OCI-LY1 (cell line): ENCODE measurements at regions not wholly inside any gene's neighbourhood (a gene's known extent, or its start where the extent isn't known, plus 50 kb on each side); places are given as distances from the start of the nearest gene placed in this dataset.
"Not testable (repeated sequence)": the region's sequence is repeated elsewhere in the genome, so short reads cannot be mapped to it uniquely, and the experiment has no call there.

Experiments used
- H2AFZ ChIP-seq: fragments of 200-600 bp; sonication (generic), shearing (Covaris generic); 2 replicates; pipeline ENCODE4 v1.6.0; 2014; ENCODE audit warnings: antibody characterized with exemption, mild to moderate bottlenecking, low read length
- H3F3A ChIP-seq: fragments of 200-600 bp; sonication (generic), shearing (Covaris generic); 2 replicates; pipeline ENCODE4 v1.6.0; 2014; ENCODE audit warnings: mild to moderate bottlenecking, antibody characterized with exemption, low read length, moderate library complexity; ENCODE audit not compliant: insufficient read depth
- H3K27ac ChIP-seq: fragments of 200-600 bp; sonication (generic); 2 replicates; pipeline ENCODE4 v1.5.1; 2014; ENCODE audit warnings: low read length, mixed run types, mild to moderate bottlenecking, low read depth; ENCODE audit not compliant: poor library complexity, severe bottlenecking
- H3K27me3 ChIP-seq: fragments of 200-600 bp; sonication (generic); 2 replicates; pipeline ENCODE4 v1.6.0; 2014; ENCODE audit warnings: antibody characterized with exemption, mild to moderate bottlenecking, low read length, moderate library complexity; ENCODE audit not compliant: insufficient read depth
- H3K36me3 ChIP-seq: fragments of 200-600 bp; sonication (generic); 2 replicates; pipeline ENCODE4 v1.6.1; 2014; ENCODE audit warnings: mild to moderate bottlenecking, antibody characterized with exemption, low read length, moderate library complexity, mixed read lengths; ENCODE audit not compliant: insufficient read depth
- H3K4me1 ChIP-seq: fragments of 200-600 bp; sonication (generic); 2 replicates; pipeline ENCODE4 v1.5.1; 2014; ENCODE audit warnings: mild to moderate bottlenecking, low read length, moderate library complexity; ENCODE audit not compliant: insufficient read depth, severe bottlenecking
- H3K4me2 ChIP-seq: fragments of 200-600 bp; sonication (generic), shearing (Covaris generic); 2 replicates; pipeline ENCODE4 v1.6.1; 2014; ENCODE audit warnings: low read length
- H3K4me3 ChIP-seq: fragments of 200-600 bp; sonication (generic); 2 replicates; pipeline ENCODE4 v1.5.1; 2014; ENCODE audit warnings: low read length, low read depth, mild to moderate bottlenecking, mixed read lengths; ENCODE audit not compliant: poor library complexity, severe bottlenecking
- H3K79me2 ChIP-seq: fragments of 200-600 bp; shearing (Covaris generic); 2 replicates; pipeline ENCODE4 v1.6.1; 2016; ENCODE audit warnings: mixed run types, low read length, mixed read lengths; ENCODE audit not compliant: insufficient read depth
- H3K9ac ChIP-seq: fragments of 200-600 bp; sonication (generic), shearing (Covaris generic); 2 replicates; pipeline ENCODE4 v1.6.1; 2014; ENCODE audit warnings: mild to moderate bottlenecking, low read length, mixed read lengths
- H3K9me2 ChIP-seq: fragments of 200-600 bp; sonication (generic), shearing (Covaris generic); 2 replicates; pipeline ENCODE4 v1.6.1; 2014; ENCODE audit warnings: low read depth, mild to moderate bottlenecking, low read length, mixed read lengths
- H3K9me3 ChIP-seq: fragments of 200-600 bp; shearing (Covaris generic); 2 replicates; pipeline ENCODE4 v1.6.1; 2014; ENCODE audit warnings: low read length, mixed read lengths
- H4K20me1 ChIP-seq: fragments of 200-600 bp; sonication (generic), shearing (Covaris generic); 2 replicates; pipeline ENCODE4 v1.6.0; 2016; ENCODE audit warnings: mild to moderate bottlenecking, low read length; ENCODE audit not compliant: insufficient read depth
- EZH2 ChIP-seq: fragments of 200-600 bp; sonication (generic), shearing (Covaris generic); IDR thresholded peaks from 2 replicates; pipeline ENCODE4 v1.8.0; 2017; ENCODE audit warnings: borderline replicate concordance, mixed run types, mild to moderate bottlenecking, antibody characterized with exemption, low read length, moderate library complexity, mixed read lengths
- TF ChIP-seq, protein P1 (sequence below): fragments of 200-600 bp; sonication (generic), shearing (Covaris generic); IDR thresholded peaks from 2 replicates; pipeline ENCODE4 v1.5.1; 2017; ENCODE audit warnings: mild to moderate bottlenecking, antibody characterized with exemption, low read length, moderate library complexity, mixed read lengths

DNA sequence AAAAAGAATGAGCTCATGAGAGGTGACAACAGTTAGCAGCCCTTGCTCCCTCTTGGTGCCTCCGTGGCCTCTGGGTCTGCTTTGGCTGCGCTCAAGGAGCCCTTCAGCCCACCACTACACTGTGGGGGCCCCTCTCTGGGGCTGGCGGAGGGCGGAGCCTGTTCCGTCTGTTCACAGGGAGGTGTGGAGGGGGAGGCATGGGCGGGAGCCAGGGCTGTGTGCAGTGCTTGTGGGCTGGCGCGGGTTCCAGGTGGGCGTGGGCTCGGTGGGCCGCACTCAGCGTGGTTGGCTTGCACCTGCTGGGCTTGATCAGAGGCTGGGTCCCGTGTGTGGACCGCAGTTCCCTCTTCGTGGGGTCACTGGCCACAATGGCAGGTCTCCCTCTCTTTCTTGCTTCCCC, 953.4 kb upstream of the PRR20A start:
- no peak overlapping the region for H3K4me3 ChIP-seq
- no peaks in the 10 kb centered on the region for H3K79me2 ChIP-seq
- H4K20me1 ChIP-seq, result no peaks in the 10 kb centered on the region
- H3K36me3 ChIP-seq, result no peaks in the 10 kb centered on the region
- TF ChIP-seq, protein P1, sequence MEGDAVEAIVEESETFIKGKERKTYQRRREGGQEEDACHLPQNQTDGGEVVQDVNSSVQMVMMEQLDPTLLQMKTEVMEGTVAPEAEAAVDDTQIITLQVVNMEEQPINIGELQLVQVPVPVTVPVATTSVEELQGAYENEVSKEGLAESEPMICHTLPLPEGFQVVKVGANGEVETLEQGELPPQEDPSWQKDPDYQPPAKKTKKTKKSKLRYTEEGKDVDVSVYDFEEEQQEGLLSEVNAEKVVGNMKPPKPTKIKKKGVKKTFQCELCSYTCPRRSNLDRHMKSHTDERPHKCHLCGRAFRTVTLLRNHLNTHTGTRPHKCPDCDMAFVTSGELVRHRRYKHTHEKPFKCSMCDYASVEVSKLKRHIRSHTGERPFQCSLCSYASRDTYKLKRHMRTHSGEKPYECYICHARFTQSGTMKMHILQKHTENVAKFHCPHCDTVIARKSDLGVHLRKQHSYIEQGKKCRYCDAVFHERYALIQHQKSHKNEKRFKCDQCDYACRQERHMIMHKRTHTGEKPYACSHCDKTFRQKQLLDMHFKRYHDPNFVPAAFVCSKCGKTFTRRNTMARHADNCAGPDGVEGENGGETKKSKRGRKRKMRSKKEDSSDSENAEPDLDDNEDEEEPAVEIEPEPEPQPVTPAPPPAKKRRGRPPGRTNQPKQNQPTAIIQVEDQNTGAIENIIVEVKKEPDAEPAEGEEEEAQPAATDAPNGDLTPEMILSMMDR, result no peak
- TF ChIP-seq EZH2, result no peak
- no peaks in the 10 kb centered on the region for H3K27me3 ChIP-seq
- H3K4me1 ChIP-seq, result no peaks in the 10 kb centered on the region
- no peaks in the 10 kb centered on the region for H3F3A ChIP-seq
- no peaks in the 10 kb centered on the region for H3K9me2 ChIP-seq
- H3K9ac ChIP-seq, result no peak overlapping the region
- no peak overlapping the region for H3K27ac ChIP-seq
- H3K9me3 ChIP-seq, result no peaks in the 10 kb centered on the region
- H3K4me2 ChIP-seq, result no peak overlapping the region
- H2AFZ ChIP-seq, result no peak overlapping the region

- H3F3A ChIP-seq, H3K4me2 ChIP-seq, H4K20me1 ChIP-seq, H3K27ac ChIP-seq, H3K9ac ChIP-seq, H3K79me2 ChIP-seq, H2AFZ ChIP-seq, H3K9me2 ChIP-seq, H3K9me3 ChIP-seq, H3K4me1 ChIP-seq, H3K4me3 ChIP-seq, H3K36me3 ChIP-seq, H3K27me3 ChIP-seq: not testable (repeated sequence)
Observed at GRCh38 chr13:56188582-56188981, 952.1 kb upstream of the PRR20A start.

DNA sequence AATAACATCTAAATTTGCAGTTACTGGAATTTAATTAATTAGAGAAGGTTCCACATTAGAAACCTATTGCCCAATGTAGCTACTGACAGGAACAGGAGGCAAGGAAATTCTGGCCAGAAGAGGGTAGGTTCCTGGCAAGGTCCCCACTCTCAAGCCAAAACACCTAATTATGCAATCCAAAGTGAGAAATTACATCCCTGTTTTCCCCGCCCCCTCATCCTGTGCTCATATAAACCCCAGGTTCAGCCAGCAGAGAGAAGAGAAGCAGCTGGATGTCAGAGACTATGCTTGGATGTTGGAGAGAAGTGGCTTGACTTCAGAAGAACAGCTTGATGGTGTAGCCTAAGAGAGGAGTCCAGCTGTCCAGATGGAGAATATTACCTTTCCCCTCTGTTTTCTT, 951.3 kb upstream of the PRR20A start:
- Histone ChIP-seq H3K9me2 (no peaks in the 10 kb centered on the region), H3K4me1 (no peaks in the 10 kb centered on the region), H3K27ac (no peak overlapping the region), H3K79me2 (no peaks in the 10 kb centered on the region), H3K4me2 (no peak overlapping the region), H3K27me3 (no peaks in the 10 kb centered on the region), H3K36me3 (no peaks in the 10 kb centered on the region), H4K20me1 (no peaks in the 10 kb centered on the region), H2AFZ (no peak overlapping the region), H3K4me3 (no peak overlapping the region), H3K9me3 (no peaks in the 10 kb centered on the region), H3K9ac (no peak overlapping the region), H3F3A (no peaks in the 10 kb centered on the region)
- TF ChIP-seq EZH2, result no peak
- TF ChIP-seq, protein P1, result no peak

DNA sequence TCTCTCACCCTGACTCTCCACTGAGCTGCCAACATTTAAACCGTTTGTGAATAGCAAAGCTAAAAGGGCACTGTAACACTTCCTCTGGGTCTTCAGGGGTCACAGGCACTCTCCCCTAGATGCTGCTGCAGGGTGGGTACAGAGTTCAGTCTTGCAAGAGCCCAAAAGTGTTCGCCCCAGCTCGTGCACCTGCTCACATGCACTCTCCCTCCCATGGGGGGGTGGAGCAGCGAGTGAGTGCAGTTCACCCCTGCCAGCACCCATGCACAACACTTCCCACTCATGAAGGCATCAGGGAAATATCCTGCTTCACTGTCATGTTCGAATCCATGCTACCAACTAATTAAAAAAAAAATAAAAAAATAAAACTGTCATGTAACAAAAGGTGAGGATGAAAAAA, 950.7 kb upstream of the PRR20A start:
- no peak overlapping the region for H3K4me3 ChIP-seq
- no peak overlapping the region for H2AFZ ChIP-seq
- no peak overlapping the region for H3K27ac ChIP-seq
- H4K20me1 ChIP-seq, result no peaks in the 10 kb centered on the region
- no peaks in the 10 kb centered on the region for H3K27me3 ChIP-seq
- H3K9me2 ChIP-seq, result no peaks in the 10 kb centered on the region
- no peak overlapping the region for H3K4me2 ChIP-seq
- no peak overlapping the region for H3K9ac ChIP-seq
- no peaks in the 10 kb centered on the region for H3K9me3 ChIP-seq
- H3K79me2 ChIP-seq, result no peaks in the 10 kb centered on the region
- no peaks in the 10 kb centered on the region for H3K4me1 ChIP-seq
- TF ChIP-seq, protein P1, result no peak
- TF ChIP-seq EZH2, result no peak
- H3F3A ChIP-seq, result no peaks in the 10 kb centered on the region
- no peaks in the 10 kb centered on the region for H3K36me3 ChIP-seq
